A549 (cell line): ENCODE measurements at regions not wholly inside any gene's neighbourhood (a gene's known extent, or its start where the extent isn't known, plus 50 kb on each side); places are given as distances from the start of the nearest gene placed in this dataset.

Experiments
- ATAC-seq, 2 experiments: fragments of 200-7000 bp in 1 of 2; fragments of >200 bp in 1 of 2; cut with Nextera tagmentation in 1 of 2; cut with Tn5 transposase in 1 of 2; 3 replicates each; pipeline versions ENCODE4 v1.8.0 to v1.9.1; 2018 to 2020; ENCODE audit warnings: mild to moderate bottlenecking in 1 of 2, moderate library complexity in 1 of 2
- CTCF ChIA-PET: fragments of 300-600 bp; sonication (Branson Sonifier 250); formaldehyde crosslinking; extraction: SDS; loops from one replicate; lab custom pipeline; 2021; ENCODE audit warnings: antibody characterized with exemption, inconsistent platforms; lab: Yijun Ruan, JAX
- POLR2A ChIA-PET: fragments of 350-600 bp; formaldehyde crosslinking; extraction: SDS; loops from one replicate; lab custom pipeline; 2021; ENCODE audit warnings: antibody characterized with exemption, inconsistent platforms; lab: Yijun Ruan, JAX
- DNase-seq, 2 experiments: peaks; one replicate each; pipeline versions ENCODE4 v3.0.0 to v3.0.0-alpha.2; 2011 to 2016; ENCODE audit warnings: low read depth in 1 of 2, low spot score in 1 of 2
- FAIRE-seq: peaks from 2 replicates; lab custom pipeline; 2011; peaks lifted over from hg19 to GRCh38; lab: Jason Lieb, UNC
- H3K27ac ChIP-seq, 2 experiments: fragments of >200 bp; sonication (Bioruptor Twin); formaldehyde crosslinking; 3 replicates each; pipeline ENCODE4 v1.5.1; 2016 to 2017
- H3K4me1 ChIP-seq: fragments of >200 bp; sonication (Bioruptor Twin); formaldehyde crosslinking; 3 replicates; pipeline ENCODE4 v1.6.1; 2016
- H3K4me2 ChIP-seq: fragments of >200 bp; sonication (Bioruptor Twin); formaldehyde crosslinking; 3 replicates; pipeline ENCODE4 v1.6.1; 2016
- H3K4me3 ChIP-seq: fragments of >200 bp; sonication (Bioruptor Twin); formaldehyde crosslinking; 3 replicates; pipeline ENCODE4 v1.5.1; 2016
- H3K9me3 ChIP-seq: fragments of >200 bp; sonication (Bioruptor Twin); formaldehyde crosslinking; 3 replicates; pipeline ENCODE4 v1.6.1; 2016
- CBX2 ChIP-seq: fragments of 200-600 bp; sonication (generic); IDR thresholded peaks from 2 replicates; pipeline ENCODE4 v1.6.1; 2016; ENCODE audit warnings: low read depth, mild to moderate bottlenecking, borderline replicate concordance
- CHD2 ChIP-seq: fragments of 150-350 bp; IDR thresholded peaks from 2 replicates; pipeline ENCODE4 v1.6.1; 2014; ENCODE audit warnings: low read length; ENCODE audit not compliant: partially characterized antibody
- CHD4 ChIP-seq: fragments of 200-600 bp; sonication (generic); IDR thresholded peaks from 2 replicates; pipeline ENCODE4 v1.6.1; 2016; ENCODE audit warnings: antibody characterized with exemption, mild to moderate bottlenecking, borderline replicate concordance
- CTCF ChIP-seq: fragments of >200 bp; sonication (Bioruptor Twin); formaldehyde crosslinking; IDR thresholded peaks from 3 replicates; pipeline ENCODE4 v1.5.1; 2016
- E2F6 ChIP-seq: IDR thresholded peaks from 2 replicates; pipeline ENCODE4 v1.6.1; 2012; ENCODE audit warnings: low read depth, borderline replicate concordance
- EHF ChIP-seq: fragments of 250-450 bp; sonication (Bioruptor Pico); IDR thresholded peaks from 2 replicates; pipeline ENCODE4 v1.5.0; 2020; ENCODE audit warnings: mild to moderate bottlenecking
- EHMT2 ChIP-seq: fragments of 200-600 bp; sonication (generic); IDR thresholded peaks from 2 replicates; pipeline ENCODE4 v1.6.1; 2016; ENCODE audit warnings: antibody characterized with exemption, low read depth, mild to moderate bottlenecking, moderate library complexity
- FOSL2 ChIP-seq, 2 experiments: fragments of 450-650 bp in 1 of 2; fragments of >200 bp in 1 of 2; sonication (Bioruptor Twin) in 1 of 2; formaldehyde crosslinking; IDR thresholded peaks; 2 replicates each; pipeline versions ENCODE4 v1.5.0 to v1.6.1; 2016 to 2020; ENCODE audit warnings: mild to moderate bottlenecking in 1 of 2, moderate library complexity in 1 of 2
- FOXS1 ChIP-seq: fragments of 250-450 bp; sonication (Bioruptor Pico); IDR thresholded peaks from 2 replicates; pipeline ENCODE4 v1.5.0; 2020; ENCODE audit warnings: mild to moderate bottlenecking, moderate library complexity
- GATA3 ChIP-seq: IDR thresholded peaks from 2 replicates; pipeline ENCODE4 v1.6.1; 2012; ENCODE audit warnings: borderline replicate concordance
- HDAC2 ChIP-seq: fragments of 200-600 bp; sonication (generic); IDR thresholded peaks from 2 replicates; pipeline ENCODE4 v1.6.1; 2016
- HEYL ChIP-seq: fragments of 250-450 bp; sonication (Bioruptor Pico); IDR thresholded peaks from 2 replicates; pipeline ENCODE4 v1.8.0; 2021; ENCODE audit warnings: mild to moderate bottlenecking, moderate library complexity
- HOXA7 ChIP-seq: fragments of 250-450 bp; sonication (Bioruptor Pico); IDR thresholded peaks from 2 replicates; pipeline ENCODE4 v1.5.0; 2020; ENCODE audit warnings: mild to moderate bottlenecking, moderate library complexity
- JUN ChIP-seq, 2 experiments: fragments of >200 bp; sonication (Bioruptor Twin); formaldehyde crosslinking; IDR thresholded peaks; 2 replicates in 1 of 2; 3 replicates in 1 of 2; pipeline ENCODE4 v1.6.1; 2016 to 2017
- JUNB ChIP-seq: fragments of >200 bp; sonication (Bioruptor Twin); formaldehyde crosslinking; IDR thresholded peaks from 2 replicates; pipeline ENCODE4 v1.6.1; 2016
- KDM1A ChIP-seq: fragments of 200-600 bp; sonication (generic); IDR thresholded peaks from 2 replicates; pipeline ENCODE4 v1.6.1; 2016; ENCODE audit warnings: low read depth, mild to moderate bottlenecking
- KDM5A ChIP-seq: fragments of 200-600 bp; sonication (generic); IDR thresholded peaks from 2 replicates; pipeline ENCODE4 v1.6.1; 2016; ENCODE audit warnings: antibody characterized with exemption, mild to moderate bottlenecking
- MAFK ChIP-seq: fragments of 450-650 bp; IDR thresholded peaks from 2 replicates; pipeline ENCODE4 v1.6.1; 2014; ENCODE audit not compliant: partially characterized antibody
- MAX ChIP-seq: IDR thresholded peaks from 2 replicates; pipeline ENCODE4 v1.6.1; 2012
- MAZ ChIP-seq: fragments of 150-350 bp; IDR thresholded peaks from 2 replicates; pipeline ENCODE4 v1.6.1; 2014; ENCODE audit warnings: antibody characterized with exemption, low read depth, low read length, borderline replicate concordance
- MYC ChIP-seq: IDR thresholded peaks from 2 replicates; pipeline ENCODE4 v1.6.1; 2012; ENCODE audit warnings: mild to moderate bottlenecking, inconsistent platforms, low read length, improper control_type of control experiment, borderline replicate concordance
- POLR2A ChIP-seq: IDR thresholded peaks from 2 replicates; pipeline ENCODE4 v1.6.1; 2012; ENCODE audit warnings: mild to moderate bottlenecking, low read length
- RAD21 ChIP-seq, 2 experiments: fragments of >200 bp in 1 of 2; sonication (Bioruptor Twin) in 1 of 2; formaldehyde crosslinking in 1 of 2; IDR thresholded peaks in 1 of 2; conservative IDR thresholded peaks in 1 of 2; 2 replicates in 1 of 2; 3 replicates in 1 of 2; pipeline ENCODE4 v1.6.1; 2012 to 2018; ENCODE audit warnings: inconsistent platforms in 1 of 2
- RARB ChIP-seq: fragments of 250-450 bp; sonication (Bioruptor Pico); IDR thresholded peaks from 2 replicates; pipeline ENCODE4 v1.8.0; 2021; ENCODE audit warnings: mild to moderate bottlenecking, moderate library complexity
- SMC3 ChIP-seq: fragments of >200 bp; sonication (Bioruptor Twin); formaldehyde crosslinking; IDR thresholded peaks from 3 replicates; pipeline ENCODE4 v1.6.1; 2018; ENCODE audit warnings: inconsistent platforms
- USF2 ChIP-seq: fragments of 450-650 bp; IDR thresholded peaks from 2 replicates; pipeline ENCODE4 v1.6.1; 2014; ENCODE audit warnings: antibody characterized with exemption
- ZC3H11A ChIP-seq: fragments of 450-650 bp; IDR thresholded peaks from 2 replicates; pipeline ENCODE4 v1.6.1; 2014; ENCODE audit warnings: antibody characterized with exemption, mild to moderate bottlenecking
- ZNF302 ChIP-seq: fragments of 250-450 bp; sonication (Bioruptor Pico); IDR thresholded peaks from 2 replicates; pipeline ENCODE4 v1.9.0; 2021; ENCODE audit warnings: inconsistent platforms, mild to moderate bottlenecking, moderate library complexity
- ZSCAN20 ChIP-seq: fragments of 250-450 bp; sonication (Bioruptor Pico); IDR thresholded peaks from 2 replicates; pipeline ENCODE4 v1.8.0; 2022; ENCODE audit warnings: mild to moderate bottlenecking, moderate library complexity
- WGBS: methylation state at CpG from one replicate; pipeline ENCODE4 v1.1.6; 2017; ENCODE audit errors: missing lambda C conversion rate; 5-methylcytosine and 5-hydroxymethylcytosine counted together

- no peak for DNase-seq
- FAIRE-seq = no peak
- no peak for ATAC-seq
- Histone ChIP-seq H3K4me1 (no peaks in the 10 kb centered on the region), H3K27ac (no peak overlapping the region), H3K4me3 (no peak overlapping the region), H3K9me3 (no peaks in the 10 kb centered on the region), H3K4me2 (no peak overlapping the region)
- WGBS = 6% methylated on average over 3 of the region's 3 CpGs
- ChIA-PET POLR2A (no interaction called here), CTCF (no interaction called here)
- TF ChIP-seq RARB = no peak
Measured at GRCh38 chr7:108659261-108659660, 89.6 kb downstream of the DNAJB9 start.

- H3K9me3 ChIP-seq = no peaks in the 10 kb centered on the region
- no peak overlapping the region for H3K4me2 ChIP-seq
- no peak overlapping the region for H3K4me3 ChIP-seq
- DNase-seq = no peak
- no peaks in the 10 kb centered on the region for H3K4me1 ChIP-seq
- H3K27ac ChIP-seq = no peak overlapping the region
- 2% methylated on average over 2 of the region's 2 CpGs for WGBS
- no peak for ATAC-seq
- FAIRE-seq = no peak
- CTCF ChIA-PET = interaction anchor here (1.2 kb wide), 1 partner anchor 9 kb away, joined by 5 read pairs; no protein-coding TSS in a partner anchor
- TF ChIP-seq MAFK (no peak), MAX (no peak), FOXS1 (no peak), E2F6 (no peak), KDM5A (no peak), MYC (no peak), HDAC2 (no peak), ZC3H11A (no peak)
- TF ChIP-seq, all 56 proteins: peak for 0
- POLR2A ChIA-PET = no interaction called here
Measured at GRCh38 chr7:108659867-108660266, 90.2 kb downstream of the DNAJB9 start.

GRCh38 chr7:108660465-108660864, 90.8 kb downstream of the DNAJB9 start:
- no peak overlapping the region for H3K27ac ChIP-seq
- FAIRE-seq = no peak

More at GRCh38 chr7:108660465-108660864, 90.8 kb downstream of the DNAJB9 start:
- WGBS = 33% methylated on average over 3 of the region's 3 CpGs
- ChIA-PET POLR2A (no interaction called here), CTCF (interaction anchor here (0.7 to 1.2 kb wide), 2 partner anchors 9 to 22 kb away, joined by 3 to 5 read pairs; no protein-coding TSS in a partner anchor)
- ATAC-seq = peak; percentile 52 to 66; a peak in 4 of 6 replicates
- no peaks in the 10 kb centered on the region for H3K4me1 ChIP-seq
- H3K9me3 ChIP-seq = no peaks in the 10 kb centered on the region
- DNase-seq = peak in 1 of 2 experiments; percentile 13
- no peak overlapping the region for H3K4me3 ChIP-seq
- TF ChIP-seq CHD4 = no peak
- TF ChIP-seq FOSL2 (IDR thresholded peaks at IDR 0.05) = no peak
- no peak for TF ChIP-seq FOSL2 (CRISPR knock-in tag; IDR thresholded peaks at IDR 0.05)
- no peak for TF ChIP-seq POLR2A
- TF ChIP-seq HOXA7 (CRISPR knock-in tag) = no peak
- no peak for TF ChIP-seq EHF (CRISPR knock-in tag)
- no peak for TF ChIP-seq USF2
- TF ChIP-seq ZSCAN20 (CRISPR knock-in tag) = no peak
- TF ChIP-seq FOXS1 = no peak
- TF ChIP-seq CTCF = peak; percentile 45
- TF ChIP-seq MAFK = no peak
- no peak for TF ChIP-seq CBX2
- TF ChIP-seq E2F6 = no peak
- TF ChIP-seq EHMT2 = no peak
- TF ChIP-seq SMC3 = 0 out of 3 replicates have a peak, but pooled peaks have one; percentile 6
- no peak for TF ChIP-seq GATA3
- TF ChIP-seq KDM1A = no peak
- TF ChIP-seq RAD21 (conservative IDR thresholded peaks at IDR 0.05 in 1 of 2, IDR thresholded peaks at IDR 0.05 in 1 of 2) = peak; percentile 54 to 60
- no peak for TF ChIP-seq JUNB
- no peak for TF ChIP-seq CHD2
- TF ChIP-seq ZNF302 (CRISPR knock-in tag) = no peak
- TF ChIP-seq JUN (IDR thresholded peaks at IDR 0.05) = no peak
- TF ChIP-seq MAZ = no peak
- TF ChIP-seq HEYL (CRISPR knock-in tag) = no peak
- H3K4me2 ChIP-seq = no peak overlapping the region
